ENCODE measurements at regions not wholly inside any gene's neighbourhood (a gene's known extent, or its start where the extent isn't known, plus 50 kb on each side); places are given as distances from the start of the nearest gene placed in this dataset.

- no peak for TF ChIP-seq POLR2AphosphoS5 (IDR thresholded peaks at IDR 0.05; ENCODE audit: low read depth, low read length)
- TF ChIP-seq CTCF (IDR thresholded peaks at IDR 0.05), result no peak
- no peak for TF ChIP-seq REST (IDR thresholded peaks at IDR 0.05; ENCODE audit: insufficient read depth in 1 of 2, low read depth in 2 of 2, low read length in 1 of 2)
These were observed 454.1 kb upstream of the CADM1 start for GRCh38 chr11:115958089-115959000.
